HG02840 (cell line): ENCODE measurements at regions not wholly inside any gene's neighbourhood (a gene's known extent, or its start where the extent isn't known, plus 50 kb on each side); places are given as distances from the start of the nearest gene placed in this dataset.

Experiments used
- ATAC-seq: cut with Tn5 transposase; IDR thresholded peaks from one replicate; pipeline ENCODE4 v1.9.1; 2021; ENCODE audit warnings: mild to moderate bottlenecking, moderate library complexity, moderate number of reproducible peaks; ENCODE audit not compliant: unreplicated experiment, low FRiP score

DNA sequence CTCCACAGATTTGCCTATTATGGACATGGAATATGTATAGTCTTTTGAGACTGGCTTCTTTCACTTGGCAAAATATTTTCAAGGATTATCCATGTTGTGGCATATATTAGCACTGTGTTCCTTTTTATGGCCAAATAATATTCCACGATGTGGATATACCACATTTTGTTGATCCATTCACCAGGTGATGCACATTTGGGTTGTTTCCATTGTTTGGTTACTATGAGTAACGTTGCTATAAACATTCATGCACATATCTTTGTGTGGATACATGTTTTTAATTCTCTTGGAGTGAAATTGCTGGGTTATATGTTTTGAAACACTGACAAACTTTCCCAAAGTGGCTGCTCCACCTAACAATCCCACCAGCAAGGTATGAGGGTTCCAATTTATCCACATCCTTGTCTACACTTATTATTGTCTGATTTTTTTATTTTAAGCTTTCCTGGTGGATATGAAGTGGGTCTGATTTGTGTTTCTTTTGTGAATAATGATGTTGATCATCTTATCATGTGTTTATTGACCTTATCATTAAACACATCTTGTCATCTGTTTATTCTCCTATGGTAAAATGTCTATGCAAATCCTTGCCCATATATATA, 116.2 kb upstream of the FRMD6 start:
- ATAC-seq, result no peak

DNA sequence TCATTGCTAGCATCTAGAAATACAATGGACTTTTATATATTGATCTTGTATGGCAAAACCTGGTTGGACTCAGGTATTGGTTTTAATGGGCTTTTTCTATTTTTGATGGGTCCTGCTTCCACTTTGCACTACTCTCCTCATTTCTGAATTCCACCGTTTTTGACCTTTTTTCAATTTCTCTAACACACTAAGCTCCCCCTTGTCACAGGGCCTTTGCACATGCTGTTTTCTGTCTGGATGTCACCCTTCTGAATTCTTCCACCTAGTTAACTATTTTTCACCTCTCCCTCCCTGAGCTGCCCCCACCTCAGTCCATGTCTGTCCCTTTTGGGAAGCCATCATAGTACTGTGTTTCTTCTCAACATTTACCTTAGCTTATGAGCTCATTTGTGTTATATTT, 112.7 kb upstream of the FRMD6 start:
- ATAC-seq, result no peak

DNA sequence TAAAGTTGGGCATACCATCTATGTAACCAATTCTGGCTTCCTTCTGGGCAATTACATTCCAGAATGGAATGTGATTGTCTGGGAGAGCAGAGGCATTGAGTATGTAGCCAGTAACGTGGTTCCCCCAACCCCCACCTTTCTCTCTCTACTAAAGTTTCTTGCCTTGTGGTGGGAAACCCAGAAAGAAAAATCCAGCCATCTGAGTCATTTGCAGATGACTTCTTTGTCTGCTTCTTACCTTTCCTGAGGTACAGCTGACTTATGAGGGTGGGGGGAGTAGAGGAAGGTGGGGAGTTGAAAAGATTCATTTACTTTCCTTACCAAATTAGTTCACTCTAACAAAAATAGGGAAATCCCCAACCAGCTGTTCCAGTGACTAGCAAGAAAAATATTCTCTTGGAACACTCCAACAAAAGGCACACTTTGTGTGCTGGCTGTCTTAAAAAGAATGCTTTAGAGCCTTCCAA, 112.1 kb upstream of the FRMD6 start:
- ATAC-seq, result no peak

DNA sequence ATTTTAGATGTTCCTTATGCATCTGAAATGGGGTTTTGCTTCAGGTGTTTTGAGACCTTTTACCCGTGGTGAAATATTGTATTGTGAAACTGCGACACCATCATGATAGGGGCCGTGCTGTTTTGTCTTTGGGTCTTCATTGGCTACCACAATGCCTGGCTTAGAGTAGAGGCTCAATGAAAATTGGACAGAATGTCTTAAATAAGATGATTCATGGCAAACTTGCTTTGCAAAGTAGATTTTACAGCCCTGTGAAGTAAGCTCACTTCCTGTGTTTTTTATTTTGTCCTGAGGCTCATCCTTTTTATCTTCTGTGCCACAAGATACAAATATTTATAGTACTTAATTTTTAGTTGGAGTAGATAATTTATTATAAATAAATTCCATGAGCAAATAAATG, 111.3 kb upstream of the FRMD6 start:
- no peak for ATAC-seq

DNA sequence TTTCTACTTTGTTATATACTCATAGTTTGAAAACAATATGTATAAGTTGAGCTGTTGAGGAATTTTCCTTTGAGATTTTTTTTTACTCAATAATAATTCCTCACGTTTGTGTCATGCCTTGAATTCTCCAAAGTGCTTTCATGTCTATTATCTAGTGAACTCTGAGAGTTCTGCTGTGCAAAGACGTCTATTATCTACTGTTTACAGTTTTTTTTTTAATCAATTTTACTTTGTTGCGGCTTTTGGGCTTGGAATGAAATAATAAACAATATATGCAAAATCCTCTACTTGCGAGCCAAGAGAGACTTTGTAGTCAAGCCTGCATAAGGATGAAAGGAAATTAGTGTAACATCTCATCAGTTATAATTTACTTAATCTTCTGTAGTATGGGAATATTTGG, 107.2 kb upstream of the FRMD6 start:
- no peak for ATAC-seq

DNA sequence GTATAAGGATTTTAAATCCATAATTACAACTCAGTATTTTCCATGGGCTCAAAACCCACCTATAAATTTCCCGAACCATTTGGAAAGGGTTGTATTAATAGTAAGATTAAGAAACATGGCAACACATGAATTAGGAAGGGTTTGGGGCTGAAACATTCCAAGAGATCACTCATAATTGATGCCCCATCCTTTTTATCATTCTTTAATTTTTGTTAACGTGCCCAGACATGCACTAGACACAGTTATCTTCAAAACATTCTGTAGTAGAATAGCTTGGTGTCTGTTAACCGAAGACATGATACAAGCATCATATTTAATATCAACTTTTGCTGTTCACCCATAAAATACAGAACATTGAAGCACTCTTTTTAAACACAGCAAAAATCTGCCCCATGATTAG, 106.8 kb upstream of the FRMD6 start:
- no peak for ATAC-seq

DNA sequence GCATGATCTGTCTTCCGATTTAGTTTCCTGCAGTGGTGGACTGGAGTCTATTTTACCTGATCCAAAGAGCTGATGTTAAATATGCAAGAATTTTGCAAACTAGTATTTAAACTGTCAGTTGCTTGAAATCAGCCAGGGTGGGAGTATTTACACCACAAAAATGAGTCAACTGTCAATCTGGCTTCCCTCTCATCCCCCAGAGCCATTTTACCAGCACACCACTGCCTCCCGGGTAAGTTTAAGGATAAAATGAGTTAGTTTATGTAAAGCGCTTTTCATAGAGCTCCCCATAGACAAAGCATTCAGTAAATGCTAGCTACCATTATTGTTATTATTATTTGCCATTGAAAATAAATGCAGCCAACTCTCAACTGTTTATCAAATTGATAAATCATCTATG, 106.3 kb upstream of the FRMD6 start:
- ATAC-seq, result no peak

DNA sequence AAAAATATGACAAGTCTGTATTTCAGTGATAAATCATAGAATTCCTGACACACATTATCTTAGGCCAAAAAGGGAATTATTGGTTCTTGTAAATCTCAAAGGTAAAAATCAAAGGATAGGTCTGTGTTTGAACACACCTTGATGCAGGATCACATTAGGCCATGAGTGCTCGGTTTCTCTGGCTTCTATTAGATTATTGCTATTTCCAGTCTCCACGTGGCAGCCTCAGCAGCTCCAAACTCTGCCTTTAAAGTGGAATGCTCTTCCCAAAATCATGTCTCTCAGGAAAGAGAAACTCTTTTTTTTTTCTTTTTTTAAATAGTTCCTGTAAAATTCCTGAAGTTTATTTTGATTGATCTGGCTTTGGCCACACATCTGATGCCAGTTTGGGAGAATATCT, 105.6 kb upstream of the FRMD6 start:
- ATAC-seq, result no peak

DNA sequence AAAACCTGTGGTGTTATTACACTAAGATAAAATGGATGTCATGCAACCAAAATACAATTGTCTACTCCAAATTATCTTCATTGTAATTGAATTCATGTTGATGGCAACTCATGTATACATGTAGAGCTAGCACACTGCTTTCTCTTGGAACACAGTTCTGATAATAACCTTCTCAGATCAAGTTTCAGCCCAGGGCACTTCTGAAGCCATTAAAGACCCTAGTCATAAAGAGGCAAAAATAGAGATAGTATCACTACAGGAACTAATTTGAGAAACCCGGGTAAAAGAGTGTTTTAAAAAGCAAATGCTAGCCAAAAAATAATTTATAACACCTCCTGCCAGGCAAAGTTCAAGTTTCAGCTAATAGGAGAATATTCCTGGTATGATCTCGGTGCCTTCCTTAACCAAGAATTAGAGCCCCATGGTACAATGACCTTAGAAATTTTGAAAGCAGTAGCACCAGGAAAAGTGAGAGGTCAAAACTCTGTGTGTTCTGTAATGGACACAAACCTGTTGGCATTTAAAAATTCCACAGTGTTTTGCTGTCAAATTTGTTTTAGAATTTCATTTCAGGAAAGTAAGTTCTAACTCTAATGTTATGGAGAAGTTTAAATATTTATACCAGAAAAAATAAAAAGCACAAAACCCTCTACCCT, 105.0 kb upstream of the FRMD6 start:
- ATAC-seq, result no peak

DNA sequence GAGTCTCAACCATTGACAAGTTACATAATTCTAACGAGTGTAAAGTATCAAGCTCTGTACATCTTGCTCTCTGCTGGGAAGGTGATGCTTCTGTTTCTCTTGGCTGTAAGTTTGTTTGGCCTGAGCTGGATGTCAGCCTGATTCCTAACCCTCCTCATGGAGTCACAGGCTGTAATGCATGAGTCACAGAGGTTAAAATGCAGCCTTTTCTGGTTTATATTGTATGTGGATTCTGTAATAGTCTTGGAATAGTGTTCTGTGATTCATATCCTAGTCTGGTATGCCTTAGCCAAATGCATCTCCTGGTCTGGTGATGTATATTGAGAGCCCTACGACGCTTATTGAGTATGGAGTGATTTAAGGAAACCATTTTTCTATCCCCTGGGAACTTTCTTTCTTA, 104.5 kb upstream of the FRMD6 start:
- no peak for ATAC-seq

DNA sequence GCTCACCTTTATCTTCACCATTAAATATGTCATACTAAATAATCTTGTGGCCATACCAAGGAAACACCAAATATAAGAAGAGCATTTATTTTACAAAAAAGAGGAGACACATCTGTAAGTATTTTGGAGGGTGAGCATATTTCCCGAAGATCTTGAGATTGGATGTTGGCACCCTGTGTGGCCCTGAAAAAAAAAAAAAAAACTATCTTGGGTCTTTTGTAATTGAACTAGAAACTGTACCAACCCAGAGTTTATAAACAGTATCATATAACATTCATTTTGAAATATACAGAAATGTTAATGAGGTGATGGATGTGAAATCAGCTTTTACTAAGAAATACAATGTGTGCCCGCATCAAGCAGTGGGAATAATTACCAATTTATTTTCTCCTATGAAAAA, 104.0 kb upstream of the FRMD6 start:
- ATAC-seq, result no peak

DNA sequence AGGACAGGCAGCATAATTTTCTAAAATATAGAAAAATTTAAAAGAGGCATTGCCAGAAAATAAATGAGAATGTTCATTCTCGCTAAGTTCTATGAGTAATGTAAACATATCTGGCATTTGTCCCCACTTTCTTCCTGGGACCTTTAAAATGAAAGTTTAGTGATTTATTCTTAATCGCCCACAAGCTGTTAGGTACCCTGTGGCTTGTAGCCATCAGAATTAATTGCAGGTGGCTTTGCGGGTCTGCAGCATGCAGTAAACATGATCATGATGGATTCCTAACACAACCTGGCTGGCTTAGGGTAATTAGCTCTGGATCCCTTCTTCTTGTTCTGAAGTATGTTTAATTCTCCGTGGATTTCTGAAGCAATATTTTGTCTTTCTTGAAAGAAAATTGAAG, 103.5 kb upstream of the FRMD6 start:
- ATAC-seq, result no peak

DNA sequence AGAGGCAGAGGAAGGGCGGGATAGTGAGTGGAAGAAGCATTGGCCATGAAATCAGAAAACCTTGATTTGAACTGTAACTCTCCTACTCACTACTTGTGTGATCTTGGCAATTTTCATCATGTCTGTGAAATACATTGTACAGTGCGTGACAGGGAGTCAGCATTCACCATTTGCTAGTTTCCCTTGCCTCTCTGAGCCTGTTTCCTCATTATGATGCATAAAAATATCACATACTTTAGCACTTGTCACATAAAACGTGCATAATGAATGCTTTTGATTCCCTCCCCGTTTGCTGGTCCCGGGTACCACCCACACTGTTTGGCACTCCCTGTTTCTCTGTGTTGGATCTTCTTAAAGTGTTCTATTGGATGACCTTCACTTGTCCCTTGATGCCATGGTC, 101.1 kb upstream of the FRMD6 start:
- no peak for ATAC-seq

DNA sequence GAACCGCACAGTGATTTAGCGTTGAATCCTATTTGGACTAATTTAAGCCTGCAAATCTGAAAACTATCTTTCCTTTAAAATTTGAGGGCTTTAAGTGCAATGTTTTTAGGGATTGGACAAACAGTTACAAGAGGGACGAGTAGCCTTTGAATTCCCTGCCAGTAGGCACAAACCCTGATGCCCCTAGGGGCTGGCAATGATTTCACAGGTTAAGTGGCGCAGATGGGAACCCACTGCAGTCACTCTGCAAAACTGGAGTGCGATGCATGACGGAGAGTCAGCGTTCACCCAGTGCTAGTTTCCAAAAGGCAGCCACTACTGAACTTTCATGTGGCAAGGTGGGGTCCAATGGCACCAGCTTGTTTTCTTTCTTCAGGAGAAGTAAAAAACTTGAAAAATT, 99.4 kb upstream of the FRMD6 start:
- ATAC-seq, result no peak

DNA sequence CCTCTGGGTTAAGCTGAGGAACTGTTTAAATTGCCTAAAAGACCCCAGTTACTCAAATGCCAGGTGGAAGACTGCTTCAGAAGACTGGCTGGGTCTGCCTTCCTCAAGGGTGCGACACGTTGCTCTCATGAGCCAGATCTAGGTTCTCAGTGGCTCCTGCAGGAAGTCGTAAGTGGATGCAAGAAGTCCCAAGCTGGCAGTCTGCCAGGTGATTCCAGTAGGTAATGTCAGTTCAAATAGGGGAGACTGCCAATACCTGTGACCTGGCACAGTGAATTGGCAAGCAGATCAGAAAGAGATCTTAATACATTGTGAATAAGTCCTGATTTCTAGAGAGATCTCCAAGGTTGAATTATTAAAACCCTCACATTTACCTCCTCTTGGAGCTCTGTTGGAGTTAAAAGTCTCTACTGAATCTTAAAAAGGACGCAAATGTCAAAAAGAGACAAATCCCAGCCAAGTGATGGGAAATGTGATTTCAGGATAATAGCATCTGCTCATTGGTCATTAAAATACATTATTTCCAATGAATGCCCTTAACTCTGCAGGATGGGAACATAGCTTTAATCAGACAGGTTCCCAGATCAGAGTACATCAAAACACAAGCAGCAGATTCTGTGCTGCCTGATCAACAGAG, 98.8 kb upstream of the FRMD6 start:
- no peak for ATAC-seq

DNA sequence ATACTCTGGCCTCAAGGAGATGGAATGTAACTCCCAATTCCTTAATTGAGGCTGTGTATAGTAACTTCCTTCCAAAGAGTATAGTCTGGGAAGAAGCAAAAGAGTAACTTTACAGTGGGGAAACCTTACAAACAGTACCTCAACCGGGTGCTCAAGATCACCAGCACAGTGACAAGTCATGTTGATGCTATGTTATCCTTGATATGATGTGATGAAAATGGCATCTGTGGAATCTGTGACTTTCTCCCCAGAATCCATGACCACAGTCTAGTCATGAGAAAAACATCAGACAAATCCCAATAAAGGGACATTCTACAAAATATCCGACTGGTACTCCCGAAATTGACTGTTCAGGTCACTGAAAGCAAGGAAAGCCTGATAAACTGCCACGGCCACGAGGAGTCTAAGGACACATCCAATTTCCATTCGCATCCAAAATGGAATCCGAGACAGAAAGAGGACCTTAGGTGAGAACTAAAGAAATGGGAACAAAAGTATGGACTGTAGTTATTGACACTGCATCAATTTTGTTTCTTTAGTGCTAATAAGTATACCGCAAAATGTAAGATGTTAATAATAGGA, 97.3 kb upstream of the FRMD6 start:
- no peak for ATAC-seq

DNA sequence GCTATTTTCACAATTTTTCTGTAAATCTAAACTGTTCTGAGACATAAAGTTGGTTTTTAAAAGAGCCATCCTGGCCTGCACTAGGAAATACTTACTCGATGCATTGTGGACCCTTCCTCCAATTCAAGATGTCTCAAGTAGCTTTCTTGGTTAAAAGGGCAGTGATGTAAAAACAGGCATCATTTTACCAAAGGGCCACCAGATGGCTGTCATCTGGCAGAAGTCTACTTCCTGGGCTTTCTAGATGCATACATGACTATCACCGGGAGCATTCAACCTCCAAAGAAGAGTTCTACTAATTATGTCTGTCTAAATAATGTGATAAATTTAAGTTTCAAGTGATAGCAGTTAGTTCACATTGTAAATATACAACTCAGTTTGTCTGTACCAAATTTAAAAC, 96.8 kb upstream of the FRMD6 start:
- ATAC-seq, result no peak

DNA sequence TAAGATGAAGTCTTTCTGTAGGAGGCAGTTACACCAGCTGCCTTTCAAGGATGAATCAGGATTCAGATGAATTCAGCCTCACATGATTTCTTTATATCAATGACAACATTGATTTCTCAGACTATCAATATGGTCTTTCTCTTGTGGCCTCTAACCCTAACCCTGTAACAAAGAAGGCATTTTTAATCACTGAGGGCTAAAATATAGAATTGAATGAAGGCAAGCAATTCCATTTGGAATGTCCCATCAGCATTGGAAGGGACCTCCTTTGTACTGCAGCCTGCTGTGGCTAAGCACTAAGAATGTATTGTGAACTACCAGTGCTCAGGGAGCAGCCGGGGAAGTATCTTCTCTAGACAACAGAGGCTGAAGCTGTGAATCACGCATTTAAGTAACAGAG, 90.6 kb upstream of the FRMD6 start:
- no peak for ATAC-seq

DNA sequence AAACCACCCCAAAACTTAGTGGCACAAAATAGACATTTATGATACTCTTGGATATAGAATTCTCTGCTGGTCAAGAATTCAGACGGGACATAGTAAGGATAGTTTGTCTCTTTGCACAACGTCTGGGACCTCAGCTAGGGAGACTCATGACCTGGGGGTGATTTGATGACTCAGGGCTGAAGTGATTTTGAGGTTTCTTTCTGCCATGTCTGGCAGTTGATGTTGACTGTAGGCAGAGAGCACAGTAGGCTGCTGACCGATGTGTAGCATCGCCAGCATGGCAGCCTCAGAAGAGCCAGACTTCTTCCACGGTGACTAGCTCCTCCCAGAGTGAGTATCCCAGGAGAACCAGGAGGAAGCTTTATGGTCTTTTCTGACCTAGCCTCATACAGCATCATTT, 88.9 kb upstream of the FRMD6 start:
- ATAC-seq, result no peak

DNA sequence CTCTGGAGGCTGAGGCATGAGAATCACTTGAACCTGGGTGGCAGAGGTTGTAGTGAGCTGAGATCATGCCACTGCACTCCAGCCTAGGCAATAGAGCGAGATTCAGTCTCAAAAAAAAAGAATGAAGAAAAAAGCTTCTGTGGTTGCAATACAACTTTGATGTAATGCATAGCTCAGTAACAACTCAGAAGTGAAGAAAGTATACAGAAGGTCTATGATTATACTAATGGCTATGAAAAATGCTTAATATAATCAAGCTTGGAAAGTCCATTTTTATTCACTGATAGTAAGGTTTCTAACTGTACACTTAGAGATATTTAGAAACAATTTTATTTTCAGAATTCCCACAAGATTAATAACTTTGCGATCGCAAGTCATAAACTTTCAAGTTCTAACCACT, 88.2 kb upstream of the FRMD6 start:
- ATAC-seq, result no peak

DNA sequence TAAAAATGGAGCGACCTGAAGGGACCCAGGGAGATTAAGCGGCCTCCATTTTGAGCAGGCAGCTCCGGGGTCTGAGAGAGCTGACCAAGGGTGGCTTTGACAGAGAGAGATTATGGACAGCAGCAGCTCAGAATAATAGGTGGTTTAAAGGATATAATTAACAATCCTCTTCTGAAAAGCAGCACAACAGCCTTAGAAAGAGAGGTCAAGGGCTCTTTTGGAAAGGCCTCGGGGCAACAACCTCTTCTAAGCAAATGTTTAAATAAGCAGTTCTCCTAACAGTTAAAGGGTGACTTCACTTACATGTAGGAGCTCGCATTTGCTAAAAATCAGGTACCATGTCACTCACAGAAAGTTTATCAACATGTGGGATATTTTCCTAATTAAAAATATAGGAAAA, 87.2 kb upstream of the FRMD6 start:
- no peak for ATAC-seq
